Stimulated activated CD4-positive, alpha-beta T cell treated with anti-CD3 and anti-CD28 coated beads, Interleukin-12 subunit alpha, Interleukin-12 subunit beta, amount 100 ng/mL, for 24 hours (primary cell): ENCODE measurements at regions not wholly inside any gene's neighbourhood (a gene's known extent, or its start where the extent isn't known, plus 50 kb on each side); places are given as distances from the start of the nearest gene placed in this dataset.

Source experiments
- DNase-seq, 2 experiments: peaks; one replicate each; pipeline ENCODE4 v3.0.0-alpha.2; 2020; ENCODE audit warnings: low read depth in 2 of 2

GRCh38 chr20:48205281-48205782 lies 420.1 kb upstream of the SULF2 start:
- DNase-seq: no peak

- DNase-seq: no peak
Measured at GRCh38 chr20:48204499-48204898, 419.2 kb upstream of the SULF2 start.

GRCh38 chr20:48203252-48203651 lies 418.0 kb upstream of the SULF2 start:
- no peak for DNase-seq

- no peak for DNase-seq
Measured at GRCh38 chr20:48202334-48203113, 417.2 kb upstream of the SULF2 start.

DNA sequence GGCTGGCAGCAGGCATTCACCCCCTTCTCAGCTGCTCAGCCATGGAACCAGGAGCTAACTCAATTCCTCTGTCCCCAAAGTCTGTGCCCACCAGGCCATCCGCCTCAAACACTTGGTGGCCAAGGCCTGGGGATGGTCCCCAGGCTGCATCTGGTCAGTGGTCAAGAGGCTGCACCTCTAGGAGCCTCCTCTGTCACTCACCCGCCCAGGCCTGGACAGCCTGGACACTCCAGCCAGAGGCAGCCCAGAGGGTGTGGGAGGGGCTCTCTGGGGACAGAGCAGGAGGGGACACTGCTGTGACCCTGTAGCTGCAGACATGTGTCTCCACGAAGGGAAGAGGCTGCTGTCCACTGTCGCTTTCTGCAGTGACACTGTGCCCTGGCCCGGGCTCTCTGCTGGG lies 416.6 kb upstream of the SULF2 start:
- no peak for DNase-seq

GRCh38 chr20:48201188-48201587 lies 415.9 kb upstream of the SULF2 start:
- no peak for DNase-seq

GRCh38 chr20:48198929-48199451 lies 413.7 kb upstream of the SULF2 start:
- no peak for DNase-seq

GRCh38 chr20:48197066-48197465 lies 411.8 kb upstream of the SULF2 start:
- no peak for DNase-seq

- DNase-seq: no peak
Measured at GRCh38 chr20:48196486-48196885, 411.2 kb upstream of the SULF2 start.

DNA sequence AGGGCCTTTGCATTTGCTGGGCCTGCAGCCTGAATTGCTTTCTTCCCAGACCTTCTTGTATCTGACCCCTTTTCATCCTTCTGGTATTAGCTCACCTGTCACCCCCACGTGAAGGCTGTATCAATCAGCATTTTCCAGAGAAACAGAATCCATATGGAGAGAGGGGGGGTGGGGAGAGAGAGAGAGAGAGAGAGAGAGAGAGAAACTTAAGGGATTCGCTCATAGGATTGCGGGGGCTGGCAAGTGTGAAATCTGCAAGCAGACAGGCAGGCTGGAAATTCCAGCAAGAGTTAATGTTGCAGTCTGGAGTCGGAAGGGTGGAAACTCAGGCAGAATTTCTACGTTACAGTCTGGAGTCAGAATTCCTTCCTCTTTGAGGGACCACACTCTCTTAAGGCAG lies 410.7 kb upstream of the SULF2 start:
- no peak for DNase-seq

DNA sequence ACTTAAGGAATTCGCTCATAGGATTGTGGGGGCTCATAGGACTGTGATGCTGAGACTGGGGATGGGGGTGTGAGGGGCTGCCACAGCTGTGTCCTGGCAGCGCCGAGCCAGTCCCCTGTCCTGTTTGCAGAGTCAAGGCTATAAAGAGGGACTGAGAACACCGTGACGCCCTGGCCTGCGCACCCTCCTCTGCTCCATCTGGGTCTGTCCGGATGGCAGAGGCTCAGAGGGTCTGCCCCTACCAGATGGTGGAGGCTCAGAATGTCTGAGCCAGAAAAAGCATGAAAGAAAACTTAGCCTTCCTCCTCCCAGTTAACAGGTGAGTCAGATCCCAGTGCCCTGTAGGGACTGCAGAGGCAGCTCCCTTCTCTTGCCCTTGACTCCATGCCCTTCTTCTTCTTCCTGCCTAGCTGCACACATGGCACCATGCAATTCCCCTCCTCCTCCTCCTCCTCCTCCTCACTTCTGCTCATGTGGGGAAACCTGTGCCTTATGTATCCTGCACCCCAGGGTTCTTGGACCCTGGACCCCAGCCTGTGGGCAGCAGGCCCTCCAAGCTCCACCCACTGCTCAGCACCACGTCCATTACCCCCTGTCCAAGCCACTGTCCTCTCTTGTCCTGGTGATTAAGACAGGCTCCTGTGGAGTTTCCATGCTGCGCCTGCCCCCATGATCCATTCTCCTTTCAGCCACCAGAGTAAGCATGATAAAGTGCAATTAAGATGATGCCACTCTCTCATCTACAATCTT lies 410.0 kb upstream of the SULF2 start:
- no peak for DNase-seq

DNA sequence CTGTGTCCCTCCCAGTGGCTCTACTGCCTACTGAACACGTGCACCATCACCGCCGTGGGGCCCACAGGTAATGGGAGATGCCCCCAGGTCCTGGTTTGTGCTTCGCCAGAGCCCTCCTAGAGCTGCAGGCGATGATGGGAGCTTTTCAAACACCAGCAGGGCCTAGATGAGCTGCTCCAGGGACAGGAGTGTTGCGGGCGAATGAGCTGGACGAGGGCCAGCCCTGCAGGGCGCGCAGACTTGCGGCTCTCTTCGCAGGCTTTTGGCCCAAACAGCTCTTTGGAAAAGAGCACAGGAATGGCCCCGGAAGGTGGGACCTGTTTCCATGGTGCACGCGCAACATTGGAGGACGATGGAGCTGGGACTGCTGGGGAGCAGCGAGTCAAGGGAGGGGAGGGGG lies 409.3 kb upstream of the SULF2 start:
- no peak for DNase-seq

GRCh38 chr20:48193627-48194425 lies 408.5 kb upstream of the SULF2 start:
- no peak for DNase-seq

GRCh38 chr20:48192109-48192508 lies 406.8 kb upstream of the SULF2 start:
- DNase-seq: no peak

- DNase-seq: no peak
Measured at GRCh38 chr20:48191200-48191599, 405.9 kb upstream of the SULF2 start.

GRCh38 chr20:48190757-48191156 lies 405.5 kb upstream of the SULF2 start:
- DNase-seq: no peak

- DNase-seq: no peak
Measured at GRCh38 chr20:48189181-48189580, 403.9 kb upstream of the SULF2 start.

GRCh38 chr20:48187851-48188250 lies 402.6 kb upstream of the SULF2 start:
- no peak for DNase-seq

- no peak for DNase-seq
Measured at GRCh38 chr20:48186915-48187314, 401.6 kb upstream of the SULF2 start.

DNA sequence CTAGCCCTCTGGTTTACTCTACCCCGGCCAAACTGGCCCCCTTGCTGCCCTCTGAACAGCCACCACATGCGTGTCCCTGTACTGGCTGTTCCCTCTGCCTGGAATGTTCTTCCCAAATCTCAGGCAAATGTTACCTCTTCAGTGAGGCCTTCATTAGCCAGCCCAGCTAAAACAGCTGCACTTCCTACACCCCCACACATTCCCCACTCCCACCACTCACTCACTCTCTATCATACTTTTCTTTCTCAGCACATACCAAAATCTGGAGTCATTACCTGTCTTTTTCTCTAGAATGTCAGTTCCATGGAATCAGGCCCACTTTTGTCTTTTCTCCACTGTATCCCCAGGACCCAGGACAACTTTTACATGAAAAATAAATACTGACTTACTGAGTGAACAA lies 401.2 kb upstream of the SULF2 start:
- DNase-seq: no peak

- no peak for DNase-seq
Measured at GRCh38 chr20:48184229-48184628, 398.9 kb upstream of the SULF2 start.
